Cardiac muscle cell (in vitro differentiated cells and primary cell): ENCODE measurements at regions not wholly inside any gene's neighbourhood (a gene's known extent, or its start where the extent isn't known, plus 50 kb on each side); places are given as distances from the start of the nearest gene placed in this dataset.

ENCODE experiments used
- DNase-seq, 2 donors: peaks; one replicate each; pipeline versions ENCODE4 v3.0.0 to v3.0.0-alpha.2; 2010 to 2017; ENCODE audit warnings: low read depth in 1 of 2, low spot score in 1 of 2
- H3K27ac ChIP-seq: fragments of 200-600 bp; sonication (generic); 2 replicates; pipeline ENCODE4 v1.5.1; 2016
- H3K27me3 ChIP-seq: fragments of 200-600 bp; sonication (generic); 2 replicates; pipeline ENCODE4 v1.6.0; 2016; ENCODE audit warnings: control low read depth
- H3K36me3 ChIP-seq: fragments of 200-600 bp; sonication (generic); 2 replicates; pipeline ENCODE4 v1.5.1; 2016; ENCODE audit warnings: control low read depth
- H3K4me1 ChIP-seq: fragments of 200-600 bp; sonication (generic); 2 replicates; pipeline ENCODE4 v1.8.1; 2017; ENCODE audit warnings: low read depth, mild to moderate bottlenecking, mixed run types
- H3K4me3 ChIP-seq: fragments of 200-600 bp; sonication (generic); 2 replicates; pipeline ENCODE4 v1.5.1; 2016; ENCODE audit warnings: mild to moderate bottlenecking
- H3K9me3 ChIP-seq: fragments of 200-600 bp; sonication (generic); 2 replicates; pipeline ENCODE4 v1.5.1; 2017; ENCODE audit warnings: low read depth, mild to moderate bottlenecking, control low read depth
- TF ChIP-seq, protein P1 (sequence below): IDR thresholded peaks from 2 replicates; pipeline ENCODE4 v1.5.1; 2012; ENCODE audit warnings: low read depth, mild to moderate bottlenecking, low read length

DNA sequence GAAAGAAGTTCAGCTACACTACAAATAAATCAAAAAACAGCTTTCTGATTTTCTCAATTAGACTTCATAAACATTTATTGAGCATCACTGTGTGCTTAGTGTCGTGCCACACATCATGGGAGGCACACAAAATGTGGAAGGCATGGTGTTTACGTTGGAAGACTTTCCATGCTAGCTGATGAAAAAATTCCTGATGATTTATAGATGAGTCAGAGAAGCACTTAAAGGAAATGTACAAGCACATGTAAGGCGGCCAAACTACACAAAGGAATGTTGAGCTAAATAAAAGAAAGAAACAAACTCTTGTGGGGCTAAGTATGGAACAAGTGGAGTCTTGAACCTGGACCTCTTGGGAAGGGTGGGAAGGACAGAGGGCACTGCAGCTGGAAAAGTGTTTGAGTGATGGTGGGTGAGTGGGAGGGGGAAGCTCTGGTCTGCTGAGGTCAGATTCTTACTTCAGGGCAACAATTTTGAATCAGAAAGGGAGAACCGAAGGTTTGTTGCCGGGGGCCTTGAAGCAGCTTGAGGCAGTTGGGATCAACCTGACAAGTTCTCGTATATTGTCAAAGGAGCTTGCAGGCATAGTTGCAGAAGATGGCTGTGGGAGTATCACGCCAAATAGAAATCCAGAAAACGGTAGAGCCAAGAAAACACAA is 66.9 kb downstream of the FOXB1 start:
- Histone ChIP-seq H3K9me3 (no peaks in the 10 kb centered on the region), H3K27me3 (no peaks in the 10 kb centered on the region), H3K36me3 (no peaks in the 10 kb centered on the region), H3K4me1 (no peaks in the 10 kb centered on the region), H3K27ac (no peak overlapping the region), H3K4me3 (no peak overlapping the region)
- TF ChIP-seq, protein P1, sequence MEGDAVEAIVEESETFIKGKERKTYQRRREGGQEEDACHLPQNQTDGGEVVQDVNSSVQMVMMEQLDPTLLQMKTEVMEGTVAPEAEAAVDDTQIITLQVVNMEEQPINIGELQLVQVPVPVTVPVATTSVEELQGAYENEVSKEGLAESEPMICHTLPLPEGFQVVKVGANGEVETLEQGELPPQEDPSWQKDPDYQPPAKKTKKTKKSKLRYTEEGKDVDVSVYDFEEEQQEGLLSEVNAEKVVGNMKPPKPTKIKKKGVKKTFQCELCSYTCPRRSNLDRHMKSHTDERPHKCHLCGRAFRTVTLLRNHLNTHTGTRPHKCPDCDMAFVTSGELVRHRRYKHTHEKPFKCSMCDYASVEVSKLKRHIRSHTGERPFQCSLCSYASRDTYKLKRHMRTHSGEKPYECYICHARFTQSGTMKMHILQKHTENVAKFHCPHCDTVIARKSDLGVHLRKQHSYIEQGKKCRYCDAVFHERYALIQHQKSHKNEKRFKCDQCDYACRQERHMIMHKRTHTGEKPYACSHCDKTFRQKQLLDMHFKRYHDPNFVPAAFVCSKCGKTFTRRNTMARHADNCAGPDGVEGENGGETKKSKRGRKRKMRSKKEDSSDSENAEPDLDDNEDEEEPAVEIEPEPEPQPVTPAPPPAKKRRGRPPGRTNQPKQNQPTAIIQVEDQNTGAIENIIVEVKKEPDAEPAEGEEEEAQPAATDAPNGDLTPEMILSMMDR, result no peak
- peak in 1 of 2 donors; percentile 76 for DNase-seq

DNA sequence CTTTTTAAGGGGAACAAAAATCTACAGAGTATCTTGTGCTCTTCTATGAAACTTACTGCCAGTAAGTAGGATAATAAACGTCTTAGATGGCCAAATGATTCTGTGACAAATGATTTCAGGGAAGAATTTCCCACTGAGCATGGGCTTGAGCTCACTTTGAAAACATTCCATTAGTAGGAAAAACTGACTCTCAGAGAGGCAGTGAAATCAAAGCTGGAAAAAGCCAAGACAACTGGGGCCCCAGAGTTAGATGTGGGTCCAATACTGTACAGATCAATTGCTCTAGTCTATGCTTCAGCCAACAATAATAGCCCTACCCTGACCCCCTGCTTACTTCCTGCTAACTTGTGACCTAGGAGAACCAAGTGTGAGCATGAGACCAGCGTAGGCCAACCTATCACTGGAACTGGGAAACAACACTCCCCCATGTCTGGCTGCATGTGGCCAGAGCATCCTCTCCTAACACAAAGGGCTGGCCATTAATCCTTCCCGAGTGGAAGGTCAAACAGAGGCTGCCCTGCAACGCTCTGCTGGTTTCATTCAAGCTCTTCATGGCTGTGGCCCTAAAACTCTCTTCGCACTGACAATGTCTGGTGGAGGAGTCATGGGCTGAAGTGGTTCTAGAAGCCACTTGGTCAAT is 68.8 kb downstream of the FOXB1 start:
- no peaks in the 10 kb centered on the region for H3K36me3 ChIP-seq
- DNase-seq, result no peak
- H3K27ac ChIP-seq, result no peak overlapping the region
- H3K27me3 ChIP-seq, result no peaks in the 10 kb centered on the region
- no peaks in the 10 kb centered on the region for H3K4me1 ChIP-seq
- H3K4me3 ChIP-seq, result no peak overlapping the region
- TF ChIP-seq, protein P1, result no peak
- H3K9me3 ChIP-seq, result no peaks in the 10 kb centered on the region

DNA sequence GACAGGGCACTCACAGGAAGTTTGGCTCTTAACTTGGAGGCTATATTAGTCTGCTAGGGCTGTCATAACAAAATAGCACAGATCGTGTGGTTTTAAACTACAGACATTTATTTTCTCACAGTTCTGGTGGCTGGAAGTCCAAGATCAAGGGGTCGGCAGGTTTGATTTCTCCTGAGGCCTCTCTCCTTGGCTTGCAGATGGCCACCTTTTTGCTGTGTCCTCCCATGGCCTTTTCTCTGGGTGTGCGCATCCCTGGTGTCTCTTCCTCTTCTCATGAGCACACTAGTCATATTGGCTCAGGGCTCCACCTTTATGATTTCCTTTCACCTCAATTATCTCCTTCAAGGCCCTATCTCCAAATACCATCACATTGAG is 69.3 kb downstream of the FOXB1 start:
- Histone ChIP-seq H3K27me3 (no peaks in the 10 kb centered on the region), H3K4me1 (no peaks in the 10 kb centered on the region), H3K27ac (no peak overlapping the region), H3K36me3 (no peaks in the 10 kb centered on the region), H3K9me3 (no peaks in the 10 kb centered on the region), H3K4me3 (no peak overlapping the region)
- DNase-seq, result no peak
- TF ChIP-seq, protein P1, result no peak

DNA sequence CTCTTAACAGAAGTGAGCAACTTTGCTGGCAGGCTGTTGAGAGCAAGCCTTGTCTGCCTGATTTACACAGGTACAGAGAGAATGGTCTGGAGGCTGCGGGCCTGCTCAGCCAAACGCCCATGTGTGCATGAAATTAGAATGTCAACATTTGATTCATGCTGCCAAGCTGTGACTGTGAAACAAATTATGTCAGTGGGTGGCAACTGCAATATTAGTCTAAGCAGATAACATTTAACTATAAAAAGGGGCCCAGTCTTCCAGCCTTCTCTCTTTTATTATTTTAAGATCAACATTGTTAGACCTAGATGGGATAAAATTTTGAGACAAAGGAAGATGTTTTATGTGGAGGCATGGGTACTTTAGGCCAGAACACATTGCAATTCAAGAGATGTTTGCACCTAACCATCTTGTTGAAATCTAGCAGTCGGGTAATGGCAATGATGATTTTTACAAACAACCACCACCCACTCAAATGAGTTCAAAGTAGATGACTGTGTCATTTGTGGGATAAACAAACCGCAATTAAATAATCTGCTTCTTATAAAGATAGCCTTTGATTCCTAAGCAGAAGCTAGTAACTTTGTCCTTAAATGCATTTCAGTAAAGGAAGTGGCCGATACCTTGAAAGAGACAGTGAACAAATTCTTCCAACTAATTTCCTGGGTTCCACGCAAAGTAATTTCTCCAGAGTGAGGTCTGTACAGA is 70.2 kb downstream of the FOXB1 start:
- Histone ChIP-seq H3K4me3 (no peak overlapping the region), H3K27me3 (no peaks in the 10 kb centered on the region), H3K9me3 (no peaks in the 10 kb centered on the region), H3K36me3 (no peaks in the 10 kb centered on the region), H3K4me1 (no peaks in the 10 kb centered on the region), H3K27ac (no peak overlapping the region)
- TF ChIP-seq, protein P1, result no peak
- DNase-seq, result no peak

DNA sequence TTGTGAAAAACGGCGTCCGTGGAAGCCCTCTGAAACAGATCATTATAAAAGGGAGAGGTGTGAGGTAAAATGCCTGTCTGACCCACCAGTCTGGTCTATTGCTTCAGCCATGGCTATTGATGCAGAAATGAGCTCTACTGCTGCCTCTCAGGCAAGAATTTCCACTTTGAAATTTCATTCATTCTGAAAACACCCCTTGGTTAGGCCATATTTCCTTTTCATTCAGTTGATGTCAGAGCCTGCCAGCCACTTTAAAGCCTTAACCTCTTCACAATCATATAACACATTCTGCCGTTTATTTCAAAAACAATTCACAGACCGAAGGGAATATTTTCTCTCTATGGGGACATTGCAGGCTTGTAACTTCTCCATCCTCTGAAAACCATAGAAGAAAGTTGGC is 71.9 kb downstream of the FOXB1 start:
- TF ChIP-seq, protein P1, result no peak
- Histone ChIP-seq H3K36me3 (no peaks in the 10 kb centered on the region), H3K27ac (no peak overlapping the region), H3K4me1 (no peaks in the 10 kb centered on the region), H3K9me3 (no peaks in the 10 kb centered on the region), H3K4me3 (no peak overlapping the region), H3K27me3 (no peaks in the 10 kb centered on the region)
- no peak for DNase-seq
